ENCODE measurements at regions not wholly inside any gene's neighbourhood (a gene's known extent, or its start where the extent isn't known, plus 50 kb on each side); places are given as distances from the start of the nearest gene placed in this dataset.

DNA sequence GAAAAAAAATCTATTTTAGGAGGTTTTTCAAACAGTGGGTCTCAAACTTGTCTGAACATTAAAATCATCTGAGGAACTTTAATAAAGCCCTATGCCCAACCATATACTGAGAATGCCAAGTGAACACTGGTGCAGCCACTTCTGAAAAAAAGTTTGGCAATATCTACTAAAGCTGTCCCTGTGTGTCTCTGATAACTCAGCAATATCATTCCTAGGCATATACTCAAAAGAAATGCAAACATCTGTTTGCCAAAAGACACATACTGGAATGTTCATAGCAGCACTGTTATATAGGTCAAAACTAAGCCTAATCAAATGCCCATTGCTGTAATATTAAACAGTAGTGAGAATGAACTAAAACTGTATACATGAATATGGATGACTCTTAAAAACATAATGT is 74.2 kb upstream of the RGS4 start:
- Histone ChIP-seq H2BK5ac (ENCODE audit: low read length) (no peak overlapping the region), H3K4ac (ENCODE audit: low read length) (no peak overlapping the region), H4K91ac (ENCODE audit: low read depth, low read length, poor library complexity) (no peak overlapping the region), H3K23ac (ENCODE audit: low read depth, low read length, poor library complexity) (no peak overlapping the region), H3K79me1 (ENCODE audit: low read depth, low read length) (no peaks in the 10 kb centered on the region), H3K14ac (ENCODE audit: low read length) (no peak overlapping the region), H2AK5ac (ENCODE audit: low read depth, low read length) (no peak overlapping the region), H2AFZ (ENCODE audit: low read length) (no peak overlapping the region), H3K27ac (replicated peaks; ENCODE audit: low read length) (no peak overlapping the region), H3K9ac (ENCODE audit: low read depth, low read length, poor library complexity) (no peak overlapping the region), H3K4me1 (ENCODE audit: control insufficient read depth in 2 of 2, insufficient read depth in 1 of 2, low read depth in 1 of 2, low read length in 2 of 2) (no peaks in the 10 kb centered on the region), H2BK12ac (ENCODE audit: low read length) (no peak overlapping the region), H3K36me3 (replicated peaks in 1 of 2; ENCODE audit: control insufficient read depth in 2 of 2, insufficient read depth in 2 of 2, low read length in 2 of 2) (no peaks in the 10 kb centered on the region), H3K4me3 (ENCODE audit: low read length in 2 of 2) (no peak overlapping the region), H2BK15ac (ENCODE audit: low read length) (no peak overlapping the region), H4K8ac (ENCODE audit: low read depth, low read length) (no peak overlapping the region), H3K9me3 (replicated peaks in 1 of 2; ENCODE audit: control insufficient read depth in 2 of 2, insufficient read depth in 1 of 2, low read depth in 1 of 2, low read length in 2 of 2) (no peaks in the 10 kb centered on the region), H3K18ac (ENCODE audit: low read length) (no peak overlapping the region), H3K4me2 (ENCODE audit: insufficient read depth, low read length, poor library complexity, severe bottlenecking) (no peak overlapping the region), H2BK120ac (ENCODE audit: low read depth, low read length) (no peak overlapping the region), H3K27me3 (ENCODE audit: control insufficient read depth in 3 of 3, insufficient read depth in 3 of 3, low read depth in 1 of 3, low read length in 3 of 3) (no peaks in the 10 kb centered on the region)
- DNase-seq (ENCODE audit: low spot score) = no peak

DNA sequence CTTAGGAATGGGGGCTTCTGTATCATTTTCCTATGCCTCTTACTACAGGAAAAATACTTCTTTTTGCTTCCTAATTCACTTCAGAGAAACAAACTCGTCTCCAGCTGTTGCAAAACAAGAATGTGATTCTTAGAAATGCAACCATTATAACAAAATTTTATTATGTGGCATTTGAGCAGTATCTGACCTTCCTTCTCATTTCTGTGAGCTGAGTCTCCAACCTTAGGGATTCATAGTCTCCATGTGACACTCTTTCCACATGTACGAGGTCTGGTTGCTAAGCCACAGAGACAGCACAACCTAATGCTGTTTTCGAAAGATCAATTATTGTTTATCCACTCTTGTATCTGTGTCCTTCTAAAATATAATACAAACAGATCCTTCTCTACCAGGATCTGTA is 75.3 kb upstream of the RGS4 start:
- H3K27ac ChIP-seq (replicated peaks; ENCODE audit: low read length) = no peak overlapping the region
- H3K18ac ChIP-seq (ENCODE audit: low read length) = no peak overlapping the region
- no peak overlapping the region for H2AK5ac ChIP-seq (ENCODE audit: low read depth, low read length)
- no peaks in the 10 kb centered on the region for H3K27me3 ChIP-seq (ENCODE audit: control insufficient read depth in 3 of 3, insufficient read depth in 3 of 3, low read depth in 1 of 3, low read length in 3 of 3)
- H3K4me3 ChIP-seq (ENCODE audit: low read length in 2 of 2) = no peak overlapping the region
- H3K4me2 ChIP-seq (ENCODE audit: insufficient read depth, low read length, poor library complexity, severe bottlenecking) = no peak overlapping the region
- H3K4me1 ChIP-seq (ENCODE audit: control insufficient read depth in 2 of 2, insufficient read depth in 1 of 2, low read depth in 1 of 2, low read length in 2 of 2) = no peaks in the 10 kb centered on the region
- no peak overlapping the region for H3K23ac ChIP-seq (ENCODE audit: low read depth, low read length, poor library complexity)
- no peak overlapping the region for H3K4ac ChIP-seq (ENCODE audit: low read length)
- no peak overlapping the region for H2BK15ac ChIP-seq (ENCODE audit: low read length)
- no peak overlapping the region for H3K9ac ChIP-seq (ENCODE audit: low read depth, low read length, poor library complexity)
- H3K9me3 ChIP-seq (replicated peaks in 1 of 2; ENCODE audit: control insufficient read depth in 2 of 2, insufficient read depth in 1 of 2, low read depth in 1 of 2, low read length in 2 of 2) = no peaks in the 10 kb centered on the region
- no peak overlapping the region for H2BK120ac ChIP-seq (ENCODE audit: low read depth, low read length)
- no peaks in the 10 kb centered on the region for H3K79me1 ChIP-seq (ENCODE audit: low read depth, low read length)
- H3K14ac ChIP-seq (ENCODE audit: low read length) = no peak overlapping the region
- H4K8ac ChIP-seq (ENCODE audit: low read depth, low read length) = no peak overlapping the region
- H2AFZ ChIP-seq (ENCODE audit: low read length) = no peak overlapping the region
- no peak overlapping the region for H4K91ac ChIP-seq (ENCODE audit: low read depth, low read length, poor library complexity)
- DNase-seq (ENCODE audit: low spot score) = no peak
- H2BK5ac ChIP-seq (ENCODE audit: low read length) = no peak overlapping the region
- no peaks in the 10 kb centered on the region for H3K36me3 ChIP-seq (replicated peaks in 1 of 2; ENCODE audit: control insufficient read depth in 2 of 2, insufficient read depth in 2 of 2, low read length in 2 of 2)
- no CpG with 5 or more reads among the region's 3 CpGs for WGBS, 2 donors (ENCODE audit: extremely low coverage in 2 of 2, insufficient read length in 2 of 2, insufficient replicate concordance in 1 of 2)
- no peak overlapping the region for H2BK12ac ChIP-seq (ENCODE audit: low read length)

DNA sequence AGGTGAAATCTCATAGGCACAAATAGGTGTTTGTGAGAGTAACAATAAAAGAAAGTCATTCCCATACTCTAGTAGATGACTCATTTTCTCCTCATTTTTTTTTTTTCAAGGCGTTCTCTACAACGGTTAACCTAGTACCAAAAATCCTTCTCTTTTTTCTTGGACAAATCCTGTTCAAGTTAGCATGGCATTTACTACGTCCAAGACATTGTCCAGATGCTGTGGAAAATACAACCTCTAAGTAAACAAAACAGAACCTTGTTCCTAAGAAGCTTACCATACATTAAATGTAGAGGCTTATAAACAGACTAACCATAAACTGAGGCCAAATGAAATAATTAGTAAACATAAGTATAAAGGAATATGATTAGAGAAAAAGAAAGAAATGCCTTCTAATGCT is 76.2 kb upstream of the RGS4 start:
- Histone ChIP-seq H3K27me3 (ENCODE audit: control insufficient read depth in 3 of 3, insufficient read depth in 3 of 3, low read depth in 1 of 3, low read length in 3 of 3) (no peaks in the 10 kb centered on the region), H3K4me1 (ENCODE audit: control insufficient read depth in 2 of 2, insufficient read depth in 1 of 2, low read depth in 1 of 2, low read length in 2 of 2) (no peaks in the 10 kb centered on the region), H2BK120ac (ENCODE audit: low read depth, low read length) (no peak overlapping the region), H4K91ac (ENCODE audit: low read depth, low read length, poor library complexity) (no peak overlapping the region), H3K36me3 (replicated peaks in 1 of 2; ENCODE audit: control insufficient read depth in 2 of 2, insufficient read depth in 2 of 2, low read length in 2 of 2) (no peaks in the 10 kb centered on the region), H3K4me2 (ENCODE audit: insufficient read depth, low read length, poor library complexity, severe bottlenecking) (no peak overlapping the region), H3K9me3 (replicated peaks in 1 of 2; ENCODE audit: control insufficient read depth in 2 of 2, insufficient read depth in 1 of 2, low read depth in 1 of 2, low read length in 2 of 2) (no peaks in the 10 kb centered on the region), H3K14ac (ENCODE audit: low read length) (no peak overlapping the region), H2BK5ac (ENCODE audit: low read length) (no peak overlapping the region), H3K79me1 (ENCODE audit: low read depth, low read length) (no peaks in the 10 kb centered on the region), H3K9ac (ENCODE audit: low read depth, low read length, poor library complexity) (no peak overlapping the region), H2BK12ac (ENCODE audit: low read length) (no peak overlapping the region), H2AK5ac (ENCODE audit: low read depth, low read length) (no peak overlapping the region), H3K18ac (ENCODE audit: low read length) (no peak overlapping the region), H3K23ac (ENCODE audit: low read depth, low read length, poor library complexity) (no peak overlapping the region), H4K8ac (ENCODE audit: low read depth, low read length) (no peak overlapping the region), H2BK15ac (ENCODE audit: low read length) (no peak overlapping the region), H3K4me3 (ENCODE audit: low read length in 2 of 2) (no peak overlapping the region), H3K27ac (replicated peaks; ENCODE audit: low read length) (no peak overlapping the region), H2AFZ (ENCODE audit: low read length) (no peak overlapping the region), H3K4ac (ENCODE audit: low read length) (no peak overlapping the region)
- no peak for DNase-seq (ENCODE audit: low spot score)
- no CpG with 5 or more reads among the region's 3 CpGs for WGBS, 2 donors (ENCODE audit: extremely low coverage in 2 of 2, insufficient read length in 2 of 2, insufficient replicate concordance in 1 of 2)

DNA sequence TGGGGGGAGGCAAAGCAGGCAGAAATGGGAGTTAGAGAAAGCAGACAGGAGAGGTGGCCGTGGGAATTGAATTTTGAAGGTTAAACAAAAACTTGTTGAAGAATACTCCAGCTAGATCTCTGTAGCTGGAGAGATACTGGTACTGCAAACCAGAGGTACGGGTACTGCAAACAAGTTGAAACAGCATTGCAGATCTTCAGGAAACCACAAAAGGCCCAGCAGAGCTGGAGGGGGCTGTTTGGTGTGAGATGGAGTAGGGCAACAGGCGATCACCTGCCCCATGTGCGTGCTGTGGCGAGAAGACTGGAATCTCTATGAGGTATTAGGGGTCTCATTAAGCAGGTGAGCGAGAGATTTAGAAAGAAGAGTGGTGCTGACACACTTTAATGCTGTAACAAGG is 77.7 kb upstream of the RGS4 start:
- Histone ChIP-seq H3K9ac (ENCODE audit: low read depth, low read length, poor library complexity) (no peak overlapping the region), H3K18ac (ENCODE audit: low read length) (no peak overlapping the region), H2BK5ac (ENCODE audit: low read length) (no peak overlapping the region), H3K4me3 (ENCODE audit: low read length in 2 of 2) (no peak overlapping the region), H3K4ac (ENCODE audit: low read length) (no peak overlapping the region), H2BK120ac (ENCODE audit: low read depth, low read length) (no peak overlapping the region), H2BK15ac (ENCODE audit: low read length) (no peak overlapping the region), H3K79me1 (ENCODE audit: low read depth, low read length) (no peaks in the 10 kb centered on the region), H4K8ac (ENCODE audit: low read depth, low read length) (no peak overlapping the region), H3K27me3 (ENCODE audit: control insufficient read depth in 3 of 3, insufficient read depth in 3 of 3, low read depth in 1 of 3, low read length in 3 of 3) (no peaks in the 10 kb centered on the region), H3K9me3 (replicated peaks in 1 of 2; ENCODE audit: control insufficient read depth in 2 of 2, insufficient read depth in 1 of 2, low read depth in 1 of 2, low read length in 2 of 2) (no peaks in the 10 kb centered on the region), H4K91ac (ENCODE audit: low read depth, low read length, poor library complexity) (no peak overlapping the region), H3K4me2 (ENCODE audit: insufficient read depth, low read length, poor library complexity, severe bottlenecking) (no peak overlapping the region), H3K36me3 (replicated peaks in 1 of 2; ENCODE audit: control insufficient read depth in 2 of 2, insufficient read depth in 2 of 2, low read length in 2 of 2) (no peaks in the 10 kb centered on the region), H3K14ac (ENCODE audit: low read length) (no peak overlapping the region), H3K4me1 (ENCODE audit: control insufficient read depth in 2 of 2, insufficient read depth in 1 of 2, low read depth in 1 of 2, low read length in 2 of 2) (no peaks in the 10 kb centered on the region), H3K23ac (ENCODE audit: low read depth, low read length, poor library complexity) (no peak overlapping the region), H2BK12ac (ENCODE audit: low read length) (no peak overlapping the region), H2AFZ (ENCODE audit: low read length) (no peak overlapping the region), H3K27ac (replicated peaks; ENCODE audit: low read length) (no peak overlapping the region), H2AK5ac (ENCODE audit: low read depth, low read length) (no peak overlapping the region)
- DNase-seq (ENCODE audit: low spot score) = no peak
- WGBS, 2 donors (ENCODE audit: extremely low coverage in 2 of 2, insufficient read length in 2 of 2, insufficient replicate concordance in 1 of 2) = no CpG with 5 or more reads among the region's 6 CpGs
